Ammon's horn (tissue), 1 donor: ENCODE measurements at regions not wholly inside any gene's neighbourhood (a gene's known extent, or its start where the extent isn't known, plus 50 kb on each side); places are given as distances from the start of the nearest gene placed in this dataset.
"Not testable (repeated sequence)": the region's sequence is repeated elsewhere in the genome, so short reads cannot be mapped to it uniquely, and the experiment has no call there.

Source experiments
- DNase-seq: peaks from one replicate; pipeline ENCODE4 v3.0.0-alpha.2; 2016; ENCODE audit warnings: low spot score

DNA sequence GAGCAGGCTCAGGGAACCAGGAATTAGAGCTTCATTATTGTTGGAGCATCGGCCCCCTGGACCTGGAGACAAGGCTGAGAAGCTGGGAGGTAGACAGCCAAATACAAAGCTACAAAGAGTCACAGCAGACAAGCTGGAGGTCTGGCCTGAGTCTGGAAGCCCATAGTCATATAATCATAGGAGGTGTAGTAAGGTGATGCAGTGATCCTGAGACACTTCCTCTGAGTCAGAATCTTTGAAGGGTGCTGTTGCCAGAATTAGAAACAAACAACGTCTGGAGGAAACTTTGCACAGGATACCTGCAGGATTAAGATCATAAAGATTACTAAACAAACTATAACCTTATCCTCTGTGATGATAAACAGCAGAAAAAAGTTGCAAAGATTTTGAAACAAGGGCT is 213.8 kb downstream of the DSC3 start:
- no peak for DNase-seq

DNA sequence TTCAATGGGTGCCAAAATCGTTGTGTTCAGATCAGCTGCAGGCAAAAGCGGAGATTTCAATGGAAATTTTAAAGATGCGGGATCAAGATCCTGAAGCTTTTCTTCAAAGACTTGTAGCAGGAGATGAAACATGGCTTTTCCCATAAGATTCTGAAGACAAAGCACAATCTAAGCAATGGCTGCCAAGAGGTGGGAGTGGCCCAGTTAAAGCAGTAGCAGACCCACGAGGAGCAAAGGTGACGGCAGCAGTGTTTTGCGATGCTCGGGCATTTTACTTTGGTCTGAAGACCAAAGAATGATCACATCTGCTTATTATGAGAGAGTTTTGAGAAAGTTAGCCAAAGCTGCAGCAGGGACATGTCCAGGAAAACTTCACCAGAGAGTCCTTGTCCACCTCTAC is 222.9 kb downstream of the DSC3 start:
- no peak for DNase-seq

DNA sequence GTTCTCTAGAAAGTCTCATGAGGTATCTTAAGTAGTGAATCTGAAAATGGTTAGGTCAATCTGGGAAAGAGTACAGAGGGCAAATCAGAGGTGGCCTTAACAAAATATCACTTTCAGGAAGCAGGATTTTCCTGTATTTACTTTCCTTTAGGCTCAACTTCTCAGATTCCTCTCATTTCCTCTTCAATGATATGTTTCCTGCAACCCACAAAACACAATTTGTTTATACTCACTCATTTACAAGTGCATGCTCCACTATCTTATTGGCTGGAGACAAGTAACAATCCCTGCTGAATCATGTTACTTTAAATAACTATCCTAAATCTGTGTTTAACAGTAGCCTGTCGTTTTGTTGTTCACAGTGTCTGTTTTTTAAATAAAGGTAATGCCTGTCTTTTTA is 228.1 kb downstream of the DSC3 start:
- DNase-seq = no peak

DNA sequence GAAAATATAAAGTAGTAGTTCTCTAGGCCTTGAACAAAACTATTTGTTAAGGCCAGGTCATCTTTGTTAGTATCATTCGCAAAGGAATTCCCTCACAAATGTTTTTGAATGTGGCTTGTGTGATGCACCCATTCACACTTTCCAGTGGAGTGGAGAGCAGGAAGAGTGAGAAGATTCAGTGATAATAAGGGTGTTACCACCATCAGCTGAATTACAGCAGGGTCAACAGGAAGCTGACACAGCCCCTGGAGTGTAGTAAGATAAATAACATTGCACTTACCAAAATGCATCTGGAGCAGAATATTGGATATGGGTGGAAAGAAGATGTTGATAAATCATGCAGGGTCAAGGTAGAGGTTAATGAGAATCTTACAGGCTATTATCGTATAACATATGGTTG is 231.0 kb downstream of the DSC3 start:
- no peak for DNase-seq

DNA sequence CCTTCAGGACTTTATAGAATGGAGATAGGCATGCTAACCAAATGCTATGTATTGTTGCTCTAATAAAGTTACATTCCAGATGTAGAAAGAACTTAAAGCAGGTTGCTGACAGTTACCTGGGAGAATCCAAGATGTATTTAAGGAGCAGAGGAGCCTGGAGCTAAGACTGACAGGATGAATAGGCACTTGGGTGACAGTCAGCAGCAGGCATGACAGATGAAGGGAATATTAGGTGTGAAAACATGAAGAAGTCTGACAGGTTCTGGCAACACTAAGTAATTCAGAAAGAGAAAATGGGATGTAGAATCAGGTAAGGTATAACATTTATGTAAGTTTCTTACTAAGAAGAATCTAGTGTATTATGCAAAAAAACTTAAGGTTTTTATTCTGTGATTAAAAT is 232.0 kb downstream of the DSC3 start:
- DNase-seq = no peak

DNA sequence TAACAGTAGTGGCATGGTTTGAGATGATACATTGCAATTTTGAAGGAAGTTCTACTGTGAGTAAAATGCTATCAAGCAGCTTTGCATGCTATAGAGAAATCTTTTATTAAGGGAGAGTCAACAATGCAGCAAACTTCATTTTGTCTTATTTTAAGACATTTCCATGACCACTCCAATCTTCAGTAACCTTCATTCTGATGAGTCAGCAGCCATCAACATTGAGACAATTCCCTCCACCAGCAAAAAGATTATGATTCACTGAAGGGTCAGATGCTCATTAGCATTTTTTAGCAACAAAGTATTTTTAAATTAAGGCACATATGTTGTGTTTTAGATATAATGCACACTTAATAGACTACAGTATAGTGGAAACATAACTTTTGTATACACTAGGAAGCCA is 235.7 kb downstream of the DSC3 start:
- no peak for DNase-seq

DNA sequence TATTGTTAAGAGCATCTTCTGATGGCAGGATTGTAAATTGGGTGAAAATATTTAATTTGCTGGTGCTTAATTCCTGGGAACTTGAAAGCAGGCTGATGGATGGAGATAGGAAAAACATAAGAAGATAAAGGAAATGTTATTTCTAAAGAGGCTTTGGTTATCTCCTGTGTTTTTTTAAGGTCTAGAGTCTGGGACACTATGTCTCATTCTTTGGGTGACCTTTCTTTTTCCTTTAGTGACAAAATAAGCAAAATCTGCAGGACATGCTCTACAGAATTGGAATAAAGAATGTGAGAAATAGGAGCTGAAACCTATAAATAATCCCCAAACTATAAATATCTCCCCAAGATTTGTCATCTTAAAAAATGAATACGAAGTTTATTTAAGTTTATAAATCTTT is 241.7 kb downstream of the DSC3 start:
- DNase-seq = no peak

DNA sequence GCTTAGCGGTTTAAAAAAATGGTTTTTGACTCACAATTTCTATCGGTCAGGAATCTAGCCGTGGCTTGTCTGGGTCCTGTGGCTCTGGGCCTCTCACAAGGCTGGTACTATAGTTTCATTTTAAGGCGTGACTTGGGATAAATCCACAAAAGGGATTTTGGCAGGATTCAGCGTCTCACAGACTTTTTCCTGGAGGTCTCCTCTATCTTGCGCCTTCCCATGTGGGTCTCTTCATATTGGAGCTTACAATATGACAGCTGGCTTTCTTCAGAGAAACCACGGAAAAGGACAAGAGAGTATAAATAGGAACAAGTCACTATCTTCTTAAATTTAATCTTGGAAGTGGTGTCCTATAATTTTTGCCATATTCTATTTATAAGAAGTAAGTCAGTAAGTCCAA is 250.5 kb downstream of the DSC3 start:
- no peak for DNase-seq

DNA sequence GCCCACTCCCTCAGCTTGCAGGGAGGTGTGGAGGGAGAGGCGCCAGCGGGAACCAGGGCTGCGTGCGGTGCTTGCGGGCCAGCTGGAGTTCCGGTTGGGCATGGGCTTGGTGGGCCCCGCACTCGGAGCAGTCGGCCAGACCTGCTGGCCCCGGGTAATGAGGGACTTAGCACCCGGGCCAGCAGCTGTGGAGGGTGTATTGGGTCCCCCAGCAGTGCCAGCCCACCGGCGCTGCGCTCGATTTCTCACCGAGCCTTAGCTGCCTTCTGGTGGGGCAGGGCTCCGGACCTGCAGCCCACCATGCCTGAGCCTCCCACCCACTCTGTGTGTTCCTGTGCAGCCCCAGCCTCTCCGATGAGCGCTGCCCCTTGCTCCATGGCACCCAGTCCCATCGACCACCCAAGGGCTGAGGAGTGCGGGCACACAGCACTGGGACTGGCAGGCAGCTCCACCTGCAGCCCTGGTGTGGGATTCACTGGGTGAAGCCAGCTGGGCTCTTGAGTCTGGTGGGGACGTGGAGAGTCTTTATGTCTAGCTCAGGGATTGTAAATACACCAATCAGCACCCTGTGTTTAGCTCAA is 254.0 kb downstream of the DSC3 start:
- DNase-seq = not testable (repeated sequence)

DNA sequence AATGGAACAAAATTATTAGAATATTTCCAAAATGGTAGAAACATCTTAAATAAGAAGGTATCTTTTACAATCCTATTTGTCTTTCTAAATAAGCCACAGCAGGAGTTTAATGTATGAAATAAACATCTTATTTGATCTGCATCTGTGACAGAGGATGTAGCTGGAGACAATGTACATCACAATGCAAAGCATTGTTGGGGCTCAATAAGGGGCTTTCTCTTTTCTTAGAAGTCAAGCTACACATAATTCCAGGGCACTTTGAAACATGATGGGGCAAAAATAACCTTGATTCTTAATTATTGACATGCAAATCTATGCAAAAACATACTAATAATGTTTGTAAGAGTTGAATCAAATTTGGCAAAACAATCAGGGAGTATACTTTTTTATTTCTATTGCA is 255.1 kb downstream of the DSC3 start:
- DNase-seq = no peak

DNA sequence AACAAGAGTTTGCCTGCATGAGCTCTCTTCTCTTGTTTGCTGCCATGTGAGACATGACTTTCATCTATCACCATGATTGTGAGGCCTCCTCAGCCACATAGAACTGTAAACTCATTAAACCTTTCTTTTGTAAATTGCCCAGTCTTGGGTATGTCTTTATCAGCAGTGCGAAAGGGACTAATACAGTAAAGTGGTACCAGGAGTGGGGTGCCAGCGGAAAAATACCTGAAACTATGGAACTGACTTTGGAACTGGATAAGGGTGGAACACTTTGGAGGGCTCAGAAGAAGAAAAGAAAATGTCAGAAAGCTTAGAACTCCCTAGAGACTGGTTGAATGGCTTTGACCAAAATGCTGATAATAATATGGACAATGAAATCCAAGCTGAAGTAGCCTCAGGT is 260.9 kb downstream of the DSC3 start:
- no peak for DNase-seq

DNA sequence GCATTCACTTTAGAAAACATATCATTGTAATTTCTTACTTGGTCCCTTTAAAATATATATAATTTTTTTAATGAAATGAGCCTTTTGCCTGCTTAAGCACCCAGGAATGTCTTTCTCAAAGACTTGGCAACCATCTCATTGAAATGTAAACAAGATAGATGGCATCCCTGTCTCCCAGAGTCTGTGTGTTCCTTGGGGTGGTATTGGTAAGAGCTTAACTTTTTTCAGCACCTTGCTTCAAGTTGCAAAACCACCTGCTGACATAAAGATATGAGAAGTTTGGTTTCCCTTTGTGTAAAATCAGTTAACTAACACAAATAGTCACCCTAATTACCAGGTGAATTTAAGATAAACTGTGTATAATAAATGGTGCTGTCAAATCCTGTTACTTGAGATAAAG is 266.9 kb downstream of the DSC3 start:
- no peak for DNase-seq

DNA sequence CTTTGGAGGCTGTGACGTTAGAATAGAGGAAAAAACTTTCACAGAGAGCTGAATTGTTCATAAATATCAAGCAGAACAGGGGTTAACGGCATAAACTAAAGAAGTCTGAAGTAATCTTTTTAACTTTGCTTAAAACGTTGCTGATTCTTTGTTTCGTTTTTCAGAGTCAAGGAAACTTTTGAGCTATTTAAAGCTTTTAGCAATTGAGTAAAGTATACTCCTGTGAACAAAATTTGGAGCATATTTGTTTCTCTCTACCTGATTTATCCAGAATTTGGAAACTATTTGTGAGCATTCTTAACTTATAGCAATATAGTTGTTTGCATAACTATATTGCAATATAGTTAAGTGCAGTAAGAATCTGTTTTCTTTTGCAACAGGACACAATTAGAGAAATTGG is 270.4 kb downstream of the DSC3 start:
- not testable (repeated sequence) for DNase-seq

DNA sequence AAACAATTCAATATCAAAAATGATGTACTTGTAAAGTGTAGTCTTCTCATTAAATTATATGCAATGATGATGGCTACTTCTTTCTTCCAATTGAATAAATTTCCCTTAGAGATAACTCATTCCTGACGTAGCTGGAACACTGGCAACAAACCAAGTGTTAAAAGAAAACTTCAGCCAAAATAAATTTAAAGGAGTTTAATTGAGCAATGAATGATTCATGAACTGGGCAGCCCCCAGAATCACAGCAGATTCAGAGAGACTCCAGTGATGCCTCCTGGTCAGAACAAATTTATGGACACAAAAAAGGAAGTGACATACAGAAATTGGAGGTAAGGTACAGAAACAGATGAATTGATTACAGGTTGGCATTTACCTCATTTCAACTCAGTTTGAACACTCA is 276.5 kb downstream of the DSC3 start:
- no peak for DNase-seq

DNA sequence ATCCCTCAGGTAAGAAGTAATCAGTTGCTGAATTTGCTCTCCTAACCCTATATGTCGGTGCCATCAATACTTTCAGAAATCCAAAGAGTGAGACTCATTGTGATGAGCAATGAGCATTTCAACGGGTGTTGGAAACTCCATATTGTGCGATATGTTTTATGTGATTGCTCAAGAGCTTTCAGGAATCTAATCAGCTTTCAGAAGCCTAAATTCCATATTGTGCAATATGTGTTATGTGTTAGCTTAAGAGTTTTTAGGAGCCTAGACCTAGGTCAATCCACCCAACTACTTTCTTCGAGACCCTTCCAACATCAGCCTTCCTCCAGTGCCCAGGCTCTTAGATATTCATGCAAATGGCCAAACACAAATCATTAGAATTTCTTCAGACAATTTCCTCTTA is 277.3 kb downstream of the DSC3 start:
- no peak for DNase-seq

DNA sequence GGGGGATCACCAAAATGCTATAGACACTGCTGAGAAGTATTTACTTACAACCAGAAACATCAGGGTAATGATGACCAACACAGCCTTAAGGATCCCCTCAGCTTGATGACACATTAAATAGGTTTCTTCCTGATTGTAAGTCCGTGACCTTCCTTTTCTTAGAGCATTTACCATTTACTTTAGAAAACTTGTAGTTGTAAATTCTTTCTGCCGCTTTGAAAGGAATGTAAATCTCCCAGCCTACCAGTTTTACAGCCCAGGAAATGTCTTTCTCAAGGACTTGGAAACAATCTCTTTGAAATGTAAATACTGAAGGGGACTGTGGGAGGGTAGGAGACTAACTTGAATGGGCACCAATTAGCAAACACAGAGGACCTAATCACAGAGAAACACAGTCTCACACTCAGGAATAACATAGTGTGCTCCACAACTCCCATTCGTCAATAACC is 278.6 kb downstream of the DSC3 start:
- no peak for DNase-seq

DNA sequence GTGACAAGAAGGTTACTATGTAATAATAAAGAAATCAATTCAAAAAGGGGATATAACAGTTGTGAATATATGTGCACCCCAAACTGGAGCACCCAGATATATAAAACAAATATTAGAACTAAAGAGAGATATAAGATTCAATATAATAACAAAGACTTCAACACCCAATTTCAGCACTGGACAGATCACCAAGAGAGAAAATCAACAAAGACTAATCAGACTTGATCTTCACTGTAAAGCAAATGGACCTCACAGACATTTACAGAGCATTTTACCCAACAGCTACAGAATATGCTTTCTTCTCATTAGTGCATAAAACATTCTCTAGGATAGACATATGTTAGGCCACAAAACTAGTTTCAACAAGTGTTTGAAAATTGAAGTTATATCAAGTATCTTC is 287.7 kb downstream of the DSC3 start:
- DNase-seq = no peak

DNA sequence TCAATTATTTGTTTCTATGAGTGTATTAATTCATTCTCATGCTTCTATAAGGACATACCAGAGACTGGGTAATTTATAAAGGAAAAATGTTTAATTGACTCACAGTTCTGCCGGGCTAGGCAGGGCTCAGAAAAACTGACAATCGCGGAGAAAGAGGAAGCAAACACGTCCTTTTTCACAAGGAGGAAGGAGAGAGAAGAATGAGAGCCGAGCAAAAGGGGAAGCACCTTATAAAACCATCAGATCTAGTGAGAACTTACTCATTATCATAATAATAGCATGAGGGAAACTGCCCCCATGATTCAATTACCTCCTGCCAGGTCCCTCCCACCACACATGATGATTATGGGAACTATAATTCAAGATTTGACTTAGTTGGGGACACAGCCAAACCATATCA is 294.0 kb downstream of the DSC3 start:
- DNase-seq = no peak

DNA sequence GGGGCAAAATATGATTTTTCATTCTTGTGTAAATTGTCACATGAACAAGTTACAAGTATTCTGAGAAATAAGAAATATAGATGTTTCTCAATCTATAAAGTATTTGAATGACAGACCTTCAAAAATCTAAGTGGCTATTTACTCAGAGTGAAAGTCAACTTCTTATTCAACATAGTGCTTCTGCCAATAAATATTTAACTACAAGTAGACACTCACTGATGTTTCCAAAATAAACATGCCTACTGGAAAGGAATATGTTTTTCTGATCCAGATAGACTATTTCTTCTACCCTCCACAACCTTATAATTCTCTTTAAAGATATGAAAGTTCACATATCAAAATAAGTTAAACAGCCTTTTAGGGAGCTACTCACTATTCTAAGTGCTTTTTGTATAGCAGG is 296.3 kb downstream of the DSC3 start:
- DNase-seq = no peak

DNA sequence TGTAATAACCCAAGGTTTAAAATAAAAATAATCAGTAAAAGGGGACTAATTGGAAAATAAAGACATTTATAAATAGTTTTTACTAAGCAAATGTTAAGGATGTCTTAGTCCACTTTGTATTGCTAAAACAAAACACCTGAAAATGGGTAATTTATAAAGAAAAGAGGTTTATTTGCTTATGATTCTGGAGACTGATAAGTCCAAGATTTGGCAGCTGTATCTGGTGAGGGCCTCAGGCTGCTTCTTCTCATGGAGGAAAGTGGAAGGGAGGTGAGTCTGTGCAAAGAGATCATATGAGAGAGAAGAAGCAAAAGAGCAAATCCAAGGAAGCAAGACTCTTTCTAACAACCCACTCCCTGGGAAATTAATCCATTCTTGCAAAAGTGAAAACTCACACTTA is 299.5 kb downstream of the DSC3 start:
- DNase-seq = no peak

DNA sequence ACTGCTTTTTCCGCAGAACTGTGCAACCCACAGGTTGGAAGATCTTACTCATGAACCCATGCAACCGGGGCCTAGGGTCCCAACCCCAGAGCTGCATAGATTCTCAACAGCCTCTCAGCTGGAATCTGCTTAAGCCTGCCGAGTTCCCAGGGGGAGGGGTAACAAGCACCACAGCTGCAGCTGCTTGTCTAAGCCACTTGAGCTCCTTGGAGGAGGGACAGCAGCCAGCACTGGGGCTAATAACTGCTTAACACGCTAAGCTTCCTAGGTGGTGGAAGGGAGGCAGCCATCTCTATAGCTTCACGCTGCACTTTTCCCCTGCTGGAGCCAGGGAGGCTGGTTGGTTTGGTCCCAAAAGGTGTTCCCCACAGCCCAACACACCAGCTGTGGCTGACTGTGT is 311.6 kb downstream of the DSC3 start:
- DNase-seq = no peak

DNA sequence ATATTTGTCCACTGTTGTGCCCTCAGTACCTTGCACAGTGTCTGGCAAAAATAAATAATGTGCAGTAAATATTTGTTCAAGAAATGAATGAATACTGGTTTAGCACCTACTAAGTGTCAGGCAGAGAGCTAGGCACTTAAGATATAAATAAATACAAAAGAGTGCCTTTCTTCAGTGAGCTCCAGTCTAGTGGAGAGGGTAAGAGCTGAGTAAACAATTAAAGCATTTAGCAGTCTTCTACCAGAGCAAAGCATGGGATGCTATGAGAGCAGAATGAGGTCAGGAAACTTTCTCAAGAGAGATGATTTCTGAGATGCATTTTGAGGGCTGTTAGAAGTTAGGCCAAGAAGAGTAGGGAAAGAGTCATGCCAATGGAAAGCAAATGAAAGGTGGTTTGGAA is 314.7 kb downstream of the DSC3 start:
- no peak for DNase-seq

DNA sequence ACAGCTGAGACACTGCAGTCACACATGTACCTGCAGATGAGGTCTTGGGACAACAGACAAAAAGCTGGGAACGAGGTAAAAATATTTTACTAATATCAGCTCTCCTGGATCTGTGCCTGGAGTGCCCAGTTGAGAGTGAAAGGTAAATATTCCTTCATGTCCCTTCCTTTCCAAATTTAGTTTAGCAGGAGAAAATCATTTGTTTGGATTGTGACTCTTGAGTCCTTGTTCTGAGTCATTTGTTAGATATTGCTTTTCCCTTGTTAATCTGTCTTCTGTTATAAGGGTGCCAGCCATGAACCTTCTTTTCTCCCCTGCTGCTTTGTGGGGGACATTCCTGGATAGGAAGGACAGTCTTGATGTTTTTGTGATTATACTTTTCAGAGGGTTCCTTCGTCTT is 329.2 kb downstream of the DSC3 start:
- no peak for DNase-seq

DNA sequence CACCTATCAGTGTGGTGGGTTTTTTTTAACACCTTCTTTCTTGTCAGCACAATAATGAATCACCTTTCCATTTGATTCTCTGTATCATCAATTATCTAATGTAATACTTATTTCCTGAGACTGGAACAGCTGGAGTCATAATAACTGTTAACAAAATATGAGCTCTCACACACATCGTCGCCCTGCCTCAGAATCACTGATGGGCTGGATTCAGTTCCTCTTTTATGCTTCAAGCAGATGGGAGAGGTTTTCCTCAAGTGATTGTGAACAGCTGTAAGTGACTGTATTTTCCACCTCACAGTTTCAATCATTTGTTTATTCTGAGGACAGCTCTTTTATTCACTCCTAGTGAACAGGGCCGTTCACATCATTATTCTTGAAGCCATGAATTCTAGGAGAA is 330.2 kb downstream of the DSC3 start:
- DNase-seq = no peak

DNA sequence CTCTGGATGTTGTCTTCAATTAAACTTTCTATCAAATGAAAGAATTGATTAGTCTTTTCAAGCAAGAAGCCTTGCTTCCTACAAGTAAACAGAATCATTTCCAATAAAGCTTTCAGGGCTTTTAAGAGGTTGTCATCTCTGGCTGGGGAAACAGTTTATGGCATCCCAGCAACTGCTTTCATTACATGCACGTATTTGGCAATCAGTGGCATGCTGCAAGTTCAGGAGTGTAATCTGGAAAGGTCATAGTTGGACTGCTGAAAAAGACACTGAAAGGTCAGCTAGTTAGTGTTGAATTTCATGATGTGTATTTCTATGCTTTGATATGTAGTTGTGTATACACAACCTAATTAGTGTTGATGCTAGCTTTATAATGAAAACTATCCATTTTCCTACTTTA is 332.9 kb downstream of the DSC3 start:
- no peak for DNase-seq
